Neural cell (in vitro differentiated cells): ENCODE measurements at regions not wholly inside any gene's neighbourhood (a gene's known extent, or its start where the extent isn't known, plus 50 kb on each side); places are given as distances from the start of the nearest gene placed in this dataset.

ENCODE experiments used
- H2AFZ ChIP-seq: fragments of 200-600, 300-800 bp; sonication (generic), shearing (Covaris generic); 2 replicates; pipeline ENCODE4 v1.6.0; 2014; ENCODE audit warnings: low read depth, mild to moderate bottlenecking, antibody characterized with exemption, low read length, moderate library complexity
- H3F3A ChIP-seq: fragments of 200-600 bp; shearing (Covaris generic); 2 replicates; pipeline ENCODE4 v1.6.1; 2016; ENCODE audit warnings: mild to moderate bottlenecking, moderate library complexity, mixed read lengths, antibody characterized with exemption, low read length; ENCODE audit not compliant: insufficient read depth, poor library complexity, severe bottlenecking
- H3K27ac ChIP-seq: fragments of 200-600, 300-800 bp; sonication (generic), shearing (Covaris generic); 2 replicates; pipeline ENCODE4 v1.5.1; 2014; ENCODE audit warnings: mild to moderate bottlenecking, low read length, moderate library complexity
- H3K27me3 ChIP-seq: fragments of 300-800, 200-600 bp; sonication (generic), shearing (Covaris generic); 2 replicates; pipeline ENCODE4 v1.6.0; 2014; ENCODE audit warnings: mild to moderate bottlenecking, low read depth, low read length, moderate library complexity; ENCODE audit not compliant: insufficient read depth
- H3K36me3 ChIP-seq: fragments of 300-800, 200-600 bp; sonication (generic), shearing (Covaris generic); 2 replicates; pipeline ENCODE4 v1.5.1; 2014; ENCODE audit warnings: mild to moderate bottlenecking, antibody characterized with exemption, low read length, moderate library complexity; ENCODE audit not compliant: insufficient read depth
- H3K4me2 ChIP-seq: fragments of 300-800, 200-600 bp; sonication (generic), shearing (Covaris generic); 2 replicates; pipeline ENCODE4 v1.6.0; 2014; ENCODE audit warnings: mild to moderate bottlenecking, low read length
- H3K4me3 ChIP-seq: fragments of 300-800, 200-600 bp; sonication (generic), shearing (Covaris generic); 2 replicates; pipeline ENCODE4 v1.5.1; 2014; ENCODE audit warnings: mild to moderate bottlenecking, low read length, moderate library complexity
- H3K79me2 ChIP-seq: fragments of 200-600 bp; shearing (Covaris generic); replicated peaks from 2 replicates; pipeline ENCODE4 v1.6.0; 2014; ENCODE audit warnings: mild to moderate bottlenecking, low read length, moderate library complexity; ENCODE audit not compliant: insufficient read depth
- H3K9ac ChIP-seq: fragments of 300-800, 200-600 bp; sonication (generic), shearing (Covaris generic); 2 replicates; pipeline ENCODE4 v1.6.1; 2016; ENCODE audit warnings: mild to moderate bottlenecking, low read length, mixed read lengths
- H3K9me2 ChIP-seq: fragments of 200-600 bp; shearing (Covaris generic); 2 replicates; pipeline ENCODE4 v1.6.1; 2016; ENCODE audit warnings: mild to moderate bottlenecking, low read length, mixed read lengths; ENCODE audit not compliant: insufficient read depth
- H3K9me3 ChIP-seq: fragments of 200-600, 300-800 bp; sonication (generic), shearing (Covaris generic); 2 replicates; pipeline ENCODE4 v1.6.1; 2016; ENCODE audit warnings: mild to moderate bottlenecking, mixed run types, low read length, moderate library complexity, mixed read lengths
- H4K20me1 ChIP-seq: fragments of 200-600 bp; shearing (Covaris generic); 2 replicates; pipeline ENCODE4 v1.6.1; 2016; ENCODE audit warnings: mild to moderate bottlenecking, mixed run types; ENCODE audit not compliant: insufficient read depth
- CTCF ChIP-seq: fragments of 450-650 bp; IDR thresholded peaks from 2 replicates; pipeline ENCODE4 v1.5.1; 2014; ENCODE audit warnings: antibody characterized with exemption, mild to moderate bottlenecking, moderate library complexity; ENCODE audit not compliant: poor library complexity, severe bottlenecking
- EP300 ChIP-seq: fragments of 450-650 bp; conservative IDR thresholded peaks from 2 replicates; pipeline ENCODE4 v1.6.1; 2014; ENCODE audit warnings: antibody characterized with exemption, mild to moderate bottlenecking, moderate library complexity; ENCODE audit not compliant: poor library complexity, severe bottlenecking
- EZH2 ChIP-seq: fragments of 200-600, 300-800 bp; shearing (Covaris generic), sonication (generic); IDR thresholded peaks from 2 replicates; pipeline ENCODE4 v1.6.1; 2014; ENCODE audit warnings: antibody characterized with exemption, low read length, borderline replicate concordance, mild to moderate bottlenecking; ENCODE audit not compliant: insufficient read depth, poor library complexity, severe bottlenecking
- MXI1 ChIP-seq: fragments of 450-650 bp; conservative IDR thresholded peaks from 2 replicates; pipeline ENCODE4 v1.6.1; 2014; ENCODE audit warnings: antibody characterized with exemption, mild to moderate bottlenecking; ENCODE audit not compliant: poor library complexity, severe bottlenecking
- POLR2AphosphoS5 ChIP-seq: IDR thresholded peaks from 2 replicates; pipeline ENCODE4 v1.6.1; 2012
- RAD21 ChIP-seq: fragments of 450-650 bp; conservative IDR thresholded peaks from 2 replicates; pipeline ENCODE4 v1.6.1; 2014; ENCODE audit warnings: antibody characterized with exemption, mild to moderate bottlenecking, moderate library complexity
- SMC3 ChIP-seq: fragments of 450-650 bp; conservative IDR thresholded peaks from 2 replicates; pipeline ENCODE4 v1.6.1; 2014; ENCODE audit warnings: antibody characterized with exemption, mild to moderate bottlenecking, moderate library complexity; ENCODE audit not compliant: poor library complexity
- TAF1 ChIP-seq: IDR thresholded peaks from 2 replicates; pipeline ENCODE4 v1.6.1; 2012; ENCODE audit warnings: low read depth
- TF ChIP-seq, protein P1 (sequence below): IDR thresholded peaks from 2 replicates; pipeline ENCODE4 v1.6.1; 2012; ENCODE audit warnings: borderline replicate concordance

- TF ChIP-seq TAF1 (no peak), EP300 (no peak), EZH2 (no peak), POLR2AphosphoS5 (no peak), CTCF (no peak), SMC3 (no peak), RAD21 (no peak), MXI1 (no peak)
- TF ChIP-seq, protein P1, sequence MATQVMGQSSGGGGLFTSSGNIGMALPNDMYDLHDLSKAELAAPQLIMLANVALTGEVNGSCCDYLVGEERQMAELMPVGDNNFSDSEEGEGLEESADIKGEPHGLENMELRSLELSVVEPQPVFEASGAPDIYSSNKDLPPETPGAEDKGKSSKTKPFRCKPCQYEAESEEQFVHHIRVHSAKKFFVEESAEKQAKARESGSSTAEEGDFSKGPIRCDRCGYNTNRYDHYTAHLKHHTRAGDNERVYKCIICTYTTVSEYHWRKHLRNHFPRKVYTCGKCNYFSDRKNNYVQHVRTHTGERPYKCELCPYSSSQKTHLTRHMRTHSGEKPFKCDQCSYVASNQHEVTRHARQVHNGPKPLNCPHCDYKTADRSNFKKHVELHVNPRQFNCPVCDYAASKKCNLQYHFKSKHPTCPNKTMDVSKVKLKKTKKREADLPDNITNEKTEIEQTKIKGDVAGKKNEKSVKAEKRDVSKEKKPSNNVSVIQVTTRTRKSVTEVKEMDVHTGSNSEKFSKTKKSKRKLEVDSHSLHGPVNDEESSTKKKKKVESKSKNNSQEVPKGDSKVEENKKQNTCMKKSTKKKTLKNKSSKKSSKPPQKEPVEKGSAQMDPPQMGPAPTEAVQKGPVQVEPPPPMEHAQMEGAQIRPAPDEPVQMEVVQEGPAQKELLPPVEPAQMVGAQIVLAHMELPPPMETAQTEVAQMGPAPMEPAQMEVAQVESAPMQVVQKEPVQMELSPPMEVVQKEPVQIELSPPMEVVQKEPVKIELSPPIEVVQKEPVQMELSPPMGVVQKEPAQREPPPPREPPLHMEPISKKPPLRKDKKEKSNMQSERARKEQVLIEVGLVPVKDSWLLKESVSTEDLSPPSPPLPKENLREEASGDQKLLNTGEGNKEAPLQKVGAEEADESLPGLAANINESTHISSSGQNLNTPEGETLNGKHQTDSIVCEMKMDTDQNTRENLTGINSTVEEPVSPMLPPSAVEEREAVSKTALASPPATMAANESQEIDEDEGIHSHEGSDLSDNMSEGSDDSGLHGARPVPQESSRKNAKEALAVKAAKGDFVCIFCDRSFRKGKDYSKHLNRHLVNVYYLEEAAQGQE, result no peak
- H3K9me3 ChIP-seq, result no peaks in the 10 kb centered on the region
- H2AFZ ChIP-seq, result no peak overlapping the region
- H3K27me3 ChIP-seq, result no peaks in the 10 kb centered on the region
- H3K79me2 ChIP-seq, result no peaks in the 10 kb centered on the region
- no peaks in the 10 kb centered on the region for H3K9me2 ChIP-seq
- no peaks in the 10 kb centered on the region for H4K20me1 ChIP-seq
- no peak overlapping the region for H3K4me2 ChIP-seq
- no peak overlapping the region for H3K27ac ChIP-seq
- H3F3A ChIP-seq, result no peaks in the 10 kb centered on the region
- no peaks in the 10 kb centered on the region for H3K36me3 ChIP-seq
- no peak overlapping the region for H3K9ac ChIP-seq
- no peak overlapping the region for H3K4me3 ChIP-seq
Observed at GRCh38 chr3:18739099-18739433, 313.9 kb upstream of the SATB1 start.

- H2AFZ ChIP-seq, result no peak overlapping the region
- H3K27ac ChIP-seq, result no peak overlapping the region
- no peak for TF ChIP-seq RAD21
- no peak for TF ChIP-seq CTCF
- no peak for TF ChIP-seq MXI1
- TF ChIP-seq POLR2AphosphoS5, result no peak
- TF ChIP-seq EZH2, result no peak
- no peak for TF ChIP-seq EP300
- TF ChIP-seq SMC3, result no peak
- TF ChIP-seq TAF1, result no peak
- TF ChIP-seq, protein P1, result no peak
- no peaks in the 10 kb centered on the region for H3K9me2 ChIP-seq
- H3K4me2 ChIP-seq, result no peak overlapping the region
- H3F3A ChIP-seq, result no peaks in the 10 kb centered on the region
- H3K79me2 ChIP-seq, result no peaks in the 10 kb centered on the region
- no peak overlapping the region for H3K4me3 ChIP-seq
- H4K20me1 ChIP-seq, result no peaks in the 10 kb centered on the region
- H3K27me3 ChIP-seq, result no peaks in the 10 kb centered on the region
- no peaks in the 10 kb centered on the region for H3K36me3 ChIP-seq
- H3K9ac ChIP-seq, result no peak overlapping the region
- no peaks in the 10 kb centered on the region for H3K9me3 ChIP-seq
Observed at GRCh38 chr3:18738393-18739098, 313.4 kb upstream of the SATB1 start.
